IMR-90 (cell line): ENCODE measurements at regions not wholly inside any gene's neighbourhood (a gene's known extent, or its start where the extent isn't known, plus 50 kb on each side); places are given as distances from the start of the nearest gene placed in this dataset.
"Not testable (repeated sequence)": the region's sequence is repeated elsewhere in the genome, so short reads cannot be mapped to it uniquely, and the experiment has no call there.

Experiments used
- BHLHE40 ChIP-seq: fragments of 150-350 bp; IDR thresholded peaks from 2 replicates; pipeline ENCODE4 v1.6.1; 2016; ENCODE audit warnings: mild to moderate bottlenecking, low read depth, low read length
- CEBPB ChIP-seq: IDR thresholded peaks from 2 replicates; pipeline ENCODE4 v1.6.1; 2012; ENCODE audit warnings: low read depth, low read length, improper control_type of control experiment
- CHD1 ChIP-seq: IDR thresholded peaks from 2 replicates; pipeline ENCODE4 v1.6.1; 2012; ENCODE audit warnings: low read depth, low read length, improper control_type of control experiment
- CTCF ChIP-seq: conservative IDR thresholded peaks from 2 replicates; pipeline ENCODE4 v1.5.1; 2012; ENCODE audit warnings: mild to moderate bottlenecking, low read depth, low read length, improper control_type of control experiment
- MAFK ChIP-seq: IDR thresholded peaks from 2 replicates; pipeline ENCODE4 v1.6.1; 2012; ENCODE audit warnings: low read depth, low read length, improper control_type of control experiment
- MAZ ChIP-seq: IDR thresholded peaks from 2 replicates; pipeline ENCODE4 v1.6.1; 2012; ENCODE audit warnings: low read depth, mild to moderate bottlenecking, low read length, improper control_type of control experiment, moderate library complexity, borderline replicate concordance
- MXI1 ChIP-seq: IDR thresholded peaks from 2 replicates; pipeline ENCODE4 v1.6.1; 2012; ENCODE audit warnings: low read depth, mild to moderate bottlenecking, low read length, moderate library complexity, borderline replicate concordance
- NFE2L2 ChIP-seq: fragments of 150-350 bp; IDR thresholded peaks from 2 replicates; pipeline ENCODE4 v1.6.1; 2016; ENCODE audit warnings: low read depth, mild to moderate bottlenecking, low read length
- POLR2A ChIP-seq: IDR thresholded peaks from 2 replicates; pipeline ENCODE4 v1.6.1; 2012; ENCODE audit warnings: mild to moderate bottlenecking, low read depth, low read length
- RAD21 ChIP-seq: IDR thresholded peaks from 2 replicates; pipeline ENCODE4 v1.6.1; 2012; ENCODE audit warnings: low read length, improper control_type of control experiment
- RCOR1 ChIP-seq: IDR thresholded peaks from 2 replicates; pipeline ENCODE4 v1.6.1; 2012; ENCODE audit warnings: mild to moderate bottlenecking, low read length, improper control_type of control experiment; ENCODE audit not compliant: insufficient replicate concordance
- RFX5 ChIP-seq: IDR thresholded peaks from 2 replicates; pipeline ENCODE4 v1.8.0; 2012; ENCODE audit warnings: low read depth, mild to moderate bottlenecking, low read length, moderate library complexity
- USF2 ChIP-seq: fragments of 150-350 bp; IDR thresholded peaks from 2 replicates; pipeline ENCODE4 v1.6.1; 2017; ENCODE audit warnings: mild to moderate bottlenecking, antibody characterized with exemption, low read length, low read depth

- TF ChIP-seq CTCF, USF2, POLR2A, MXI1, RFX5, BHLHE40, RAD21, NFE2L2, MAFK, RCOR1, MAZ, CEBPB, CHD1: not testable (repeated sequence)
Observed at GRCh38 chr10:43834751-43835150, 186.1 kb upstream of the ZNF32 start.
